22Rv1 (cell line): ENCODE measurements at regions not wholly inside any gene's neighbourhood (a gene's known extent, or its start where the extent isn't known, plus 50 kb on each side); places are given as distances from the start of the nearest gene placed in this dataset.

Experiments
- ZFX ChIP-seq: fragments of 450-650 bp; IDR thresholded peaks from 2 replicates; pipeline ENCODE4 v1.6.1; 2017; ENCODE audit warnings: antibody characterized with exemption, borderline replicate concordance
- TF ChIP-seq, protein P1 (sequence below): fragments of 450-650 bp; IDR thresholded peaks from 2 replicates; pipeline ENCODE4 v1.5.1; 2017; ENCODE audit warnings: mild to moderate bottlenecking

DNA sequence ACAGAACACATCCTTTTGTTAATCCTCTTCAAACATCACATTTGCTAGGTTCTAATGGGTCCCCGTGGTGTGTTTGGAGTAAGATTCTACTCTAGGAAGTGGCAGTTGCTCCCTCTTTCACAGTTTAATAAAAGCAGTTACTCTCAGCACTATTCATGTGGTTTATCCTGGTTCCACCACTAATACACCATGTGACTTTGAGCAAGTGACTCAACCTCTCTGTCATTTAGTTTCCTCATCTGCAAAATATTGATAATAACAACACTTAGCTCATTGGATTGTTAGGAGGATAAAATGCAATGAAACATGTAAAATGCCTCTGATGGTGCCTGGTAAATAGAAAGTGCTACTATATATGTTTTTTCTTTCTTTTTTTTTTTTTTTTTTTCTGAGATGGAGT lies 488.0 kb upstream of the NOX3 start:
- TF ChIP-seq, protein P1, sequence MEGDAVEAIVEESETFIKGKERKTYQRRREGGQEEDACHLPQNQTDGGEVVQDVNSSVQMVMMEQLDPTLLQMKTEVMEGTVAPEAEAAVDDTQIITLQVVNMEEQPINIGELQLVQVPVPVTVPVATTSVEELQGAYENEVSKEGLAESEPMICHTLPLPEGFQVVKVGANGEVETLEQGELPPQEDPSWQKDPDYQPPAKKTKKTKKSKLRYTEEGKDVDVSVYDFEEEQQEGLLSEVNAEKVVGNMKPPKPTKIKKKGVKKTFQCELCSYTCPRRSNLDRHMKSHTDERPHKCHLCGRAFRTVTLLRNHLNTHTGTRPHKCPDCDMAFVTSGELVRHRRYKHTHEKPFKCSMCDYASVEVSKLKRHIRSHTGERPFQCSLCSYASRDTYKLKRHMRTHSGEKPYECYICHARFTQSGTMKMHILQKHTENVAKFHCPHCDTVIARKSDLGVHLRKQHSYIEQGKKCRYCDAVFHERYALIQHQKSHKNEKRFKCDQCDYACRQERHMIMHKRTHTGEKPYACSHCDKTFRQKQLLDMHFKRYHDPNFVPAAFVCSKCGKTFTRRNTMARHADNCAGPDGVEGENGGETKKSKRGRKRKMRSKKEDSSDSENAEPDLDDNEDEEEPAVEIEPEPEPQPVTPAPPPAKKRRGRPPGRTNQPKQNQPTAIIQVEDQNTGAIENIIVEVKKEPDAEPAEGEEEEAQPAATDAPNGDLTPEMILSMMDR = no peak
- TF ChIP-seq ZFX = no peak
